ENCODE measurements at regions not wholly inside any gene's neighbourhood (a gene's known extent, or its start where the extent isn't known, plus 50 kb on each side); places are given as distances from the start of the nearest gene placed in this dataset.
"Not testable (repeated sequence)": the region's sequence is repeated elsewhere in the genome, so short reads cannot be mapped to it uniquely, and the experiment has no call there.

DNA sequence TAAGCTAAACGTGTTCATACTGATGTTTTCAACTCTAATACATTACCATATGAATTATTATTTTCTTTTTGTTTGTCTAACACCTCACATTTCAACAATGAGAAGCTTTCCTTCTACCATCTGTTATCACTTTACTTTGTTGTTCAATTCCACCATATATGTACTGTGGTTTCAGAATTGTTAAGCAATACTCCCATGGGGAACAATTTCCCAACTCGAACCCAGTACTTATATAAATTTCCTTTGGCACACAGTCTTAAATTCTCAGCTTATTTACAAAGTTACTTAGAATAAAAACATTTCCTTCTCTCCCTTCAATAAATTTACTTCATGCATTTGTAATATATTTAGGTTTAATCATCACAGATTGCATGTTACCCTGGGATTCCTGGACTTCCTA lies 1764.4 kb downstream of the OTOL1 start:
- no peak for DNase-seq (ENCODE audit: low spot score)

DNA sequence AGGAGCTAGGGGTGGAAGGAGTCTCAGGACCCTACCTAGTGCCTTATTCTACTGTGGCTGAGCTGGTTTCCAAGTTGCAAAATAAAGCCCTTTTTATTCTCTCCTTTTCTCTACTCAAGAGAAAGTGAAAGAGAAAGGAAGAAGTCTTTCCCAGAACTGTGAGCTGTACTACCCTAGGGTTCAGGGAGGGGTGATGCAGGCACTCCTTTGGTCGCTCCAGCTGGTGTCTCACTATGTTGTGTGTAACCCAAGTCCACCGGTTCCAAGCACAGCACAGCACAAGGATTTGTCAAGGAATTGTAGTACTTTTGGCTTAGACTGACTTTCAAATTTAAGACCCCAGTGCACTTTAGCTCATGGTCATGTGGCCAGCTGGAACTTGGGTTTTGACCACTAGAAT lies 1721.7 kb downstream of the OTOL1 start:
- no peak for DNase-seq (ENCODE audit: low spot score)

DNA sequence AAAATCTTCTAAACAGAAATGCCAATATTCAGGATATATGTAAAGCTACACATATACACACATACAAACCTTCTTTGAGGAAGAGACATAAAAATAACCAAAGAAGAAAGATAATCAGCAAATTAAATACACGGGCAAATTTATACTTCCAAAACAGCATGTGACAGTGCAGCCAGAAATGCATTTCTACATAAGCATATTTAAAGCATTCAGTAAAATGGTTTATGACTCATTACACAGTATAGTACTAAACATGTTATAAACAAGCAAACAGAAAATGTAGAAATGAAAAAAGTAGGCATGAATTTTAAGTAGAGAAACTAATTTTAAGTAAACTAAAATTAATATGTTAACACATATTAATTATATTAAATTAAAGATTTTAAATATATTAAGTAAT lies 1717.2 kb downstream of the OTOL1 start:
- DNase-seq (ENCODE audit: low spot score) = no peak

DNA sequence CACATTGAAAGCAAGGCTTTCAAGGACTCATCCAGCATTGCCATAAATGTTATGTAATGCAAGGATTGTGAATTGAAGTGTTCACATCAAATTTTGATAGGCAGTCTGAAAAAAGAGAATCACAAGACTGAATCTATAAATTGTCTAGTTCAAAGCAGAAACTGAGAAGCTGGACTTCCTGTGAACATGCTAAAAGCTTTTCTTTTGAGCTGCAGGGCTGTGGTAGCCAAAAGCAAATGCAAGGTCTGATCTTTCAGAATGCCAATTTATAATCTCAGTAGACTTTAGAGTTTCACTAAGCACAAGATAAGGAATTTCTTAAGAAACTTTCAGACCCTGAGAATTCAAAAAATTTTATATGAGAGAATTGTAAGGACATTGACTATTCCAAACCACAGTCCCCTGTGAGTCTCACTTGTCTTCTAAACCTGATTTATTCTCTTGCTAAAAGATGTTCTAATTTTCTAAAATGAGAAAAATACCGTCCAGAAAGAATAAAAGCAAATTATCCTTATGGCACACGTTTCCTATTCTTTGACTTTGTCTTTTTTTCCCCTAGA lies 1700.3 kb downstream of the OTOL1 start:
- peak; percentile 34 for DNase-seq (ENCODE audit: low spot score)

DNA sequence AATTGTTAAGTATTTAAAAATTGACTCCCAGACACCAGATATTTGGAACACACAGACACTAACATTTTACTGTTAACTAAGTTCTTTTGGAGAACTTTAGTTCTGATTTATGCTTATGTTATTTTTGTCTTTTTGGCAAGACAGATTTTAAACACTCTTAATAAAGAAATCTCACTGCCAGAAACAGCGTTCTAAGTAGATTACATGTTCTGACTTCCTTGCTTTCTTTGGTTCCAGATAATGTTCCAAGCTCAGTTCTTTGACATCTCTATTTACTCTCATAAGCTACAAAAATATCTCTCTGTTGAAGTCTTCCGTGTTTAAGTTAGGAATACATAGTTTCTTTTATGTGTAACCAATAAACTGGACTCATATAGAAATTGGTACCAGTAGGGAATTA lies 1699.6 kb downstream of the OTOL1 start:
- no peak for DNase-seq (ENCODE audit: low spot score)

DNA sequence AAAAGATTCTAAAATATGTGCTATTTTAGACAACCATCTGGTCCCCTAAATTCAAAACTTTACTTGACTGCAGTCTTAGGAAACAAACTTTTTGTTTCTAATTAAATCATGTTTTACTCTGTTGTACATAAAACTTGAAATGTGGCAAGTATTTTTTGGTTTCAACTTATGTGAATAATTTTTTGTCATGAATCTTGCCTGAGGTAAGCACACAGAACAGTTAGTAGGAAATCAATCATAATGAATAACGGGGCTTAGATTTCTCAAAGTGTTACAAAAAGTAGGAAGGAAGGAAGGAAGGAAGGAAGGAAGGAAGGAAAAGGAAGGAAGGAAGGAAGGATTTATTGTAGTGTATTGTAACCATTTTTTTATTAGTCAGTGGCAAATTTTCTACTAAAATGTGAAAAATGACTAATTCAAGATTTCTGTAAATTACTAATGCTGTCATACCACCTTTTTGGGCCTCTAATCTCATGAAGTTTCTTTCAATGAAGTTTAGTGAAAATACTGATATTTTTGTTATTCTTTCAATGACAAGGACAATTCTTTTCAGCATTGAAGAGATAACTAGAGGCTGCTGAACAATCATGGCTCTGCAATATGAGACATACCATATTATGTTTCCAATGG lies 1689.2 kb downstream of the OTOL1 start:
- DNase-seq (ENCODE audit: low spot score) = no peak

DNA sequence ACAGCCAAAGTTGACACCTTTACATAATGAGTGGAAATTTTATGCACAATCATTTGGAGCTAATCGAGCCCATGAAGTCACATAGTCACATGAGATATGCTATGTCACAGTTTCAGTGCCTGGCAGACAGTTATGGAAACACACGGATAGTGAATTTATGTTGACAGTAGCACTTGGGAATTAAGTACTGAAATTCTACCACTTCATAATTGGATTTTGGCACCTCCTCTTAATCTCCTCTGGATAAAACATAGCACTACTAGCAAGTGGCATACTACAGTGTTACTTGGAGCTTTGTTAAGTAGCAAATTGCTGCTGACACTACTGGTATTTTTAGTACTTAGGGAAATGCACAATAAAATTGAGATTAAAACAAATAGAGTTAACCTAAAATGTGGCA lies 1679.4 kb downstream of the OTOL1 start:
- no peak for DNase-seq (ENCODE audit: low spot score)

DNA sequence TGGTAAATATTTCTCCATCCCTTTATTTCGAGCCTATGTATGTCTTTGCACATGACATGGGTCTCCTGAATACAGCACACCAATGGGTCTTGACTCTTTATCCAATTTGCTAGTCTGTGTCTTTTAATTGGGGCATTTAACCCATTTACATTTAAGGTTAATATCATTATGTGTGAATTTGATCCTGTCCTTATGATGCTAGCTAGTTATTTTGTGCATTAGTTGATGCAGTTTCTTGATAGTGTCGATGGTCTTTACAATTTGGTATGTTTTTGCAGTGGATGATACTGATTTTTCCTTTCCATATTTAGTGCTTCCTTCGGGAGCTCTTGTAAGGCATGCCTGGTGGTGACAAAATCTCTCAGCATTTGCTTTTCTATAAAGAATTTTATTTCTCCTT lies 1675.9 kb downstream of the OTOL1 start:
- not testable (repeated sequence) for DNase-seq (ENCODE audit: low spot score)

DNA sequence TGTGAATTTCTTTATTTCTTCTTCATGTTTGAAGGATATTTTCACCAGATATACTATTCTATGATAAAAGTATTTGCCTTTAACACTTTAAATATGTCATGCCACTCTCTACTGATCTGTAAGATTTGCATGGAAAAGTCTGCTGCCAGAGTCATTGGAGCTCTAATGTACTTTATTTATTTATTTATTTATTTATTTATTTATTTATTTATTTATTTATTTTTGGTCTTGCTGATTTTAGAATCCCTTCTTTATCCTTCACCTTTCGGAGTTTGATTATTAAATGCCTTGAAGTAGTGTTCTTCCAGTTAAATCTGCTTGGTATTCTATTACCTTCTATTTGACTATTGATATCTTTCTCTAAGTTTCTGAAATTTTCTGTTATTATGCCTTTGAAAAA lies 1669.6 kb downstream of the OTOL1 start:
- no peak for DNase-seq (ENCODE audit: low spot score)

DNA sequence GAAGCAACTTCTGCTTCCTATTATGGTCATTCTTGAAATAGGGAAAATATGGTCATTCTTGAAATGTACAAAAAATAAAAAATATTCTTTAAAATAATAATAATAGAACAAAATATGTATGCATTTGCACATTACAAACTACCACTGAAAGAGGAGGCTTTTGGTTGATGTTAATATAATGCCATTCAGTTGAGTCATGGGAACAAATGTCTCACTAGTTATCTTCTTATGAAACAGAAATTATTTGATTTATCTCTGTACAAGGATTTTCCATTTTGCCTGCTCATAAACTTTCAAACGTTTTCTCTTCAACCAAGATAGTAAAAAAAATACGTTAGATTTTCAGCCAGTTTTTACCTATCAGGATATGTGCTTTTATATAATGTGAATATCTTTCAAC lies 1662.7 kb downstream of the OTOL1 start:
- DNase-seq (ENCODE audit: low spot score) = peak; percentile 13

DNA sequence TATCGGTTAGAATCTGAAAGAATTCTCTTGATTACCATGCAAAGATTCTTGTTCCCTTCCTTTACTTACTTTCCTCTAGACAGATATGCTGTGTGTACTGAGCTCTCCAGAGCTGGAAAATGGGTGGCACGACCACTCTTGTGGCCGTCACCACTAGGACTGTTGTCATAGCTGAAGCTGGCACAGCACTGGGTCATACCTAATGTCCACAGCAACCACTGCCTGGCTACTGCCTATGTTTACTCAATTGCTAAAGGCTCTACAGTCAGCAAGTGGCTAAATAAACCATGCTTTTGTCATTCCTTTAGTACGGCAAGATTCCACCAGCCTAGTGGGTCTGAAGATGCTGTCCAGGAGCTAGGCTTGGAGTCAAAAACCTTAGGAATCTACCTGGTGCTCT lies 1643.0 kb downstream of the OTOL1 start:
- DNase-seq (ENCODE audit: low spot score) = no peak

DNA sequence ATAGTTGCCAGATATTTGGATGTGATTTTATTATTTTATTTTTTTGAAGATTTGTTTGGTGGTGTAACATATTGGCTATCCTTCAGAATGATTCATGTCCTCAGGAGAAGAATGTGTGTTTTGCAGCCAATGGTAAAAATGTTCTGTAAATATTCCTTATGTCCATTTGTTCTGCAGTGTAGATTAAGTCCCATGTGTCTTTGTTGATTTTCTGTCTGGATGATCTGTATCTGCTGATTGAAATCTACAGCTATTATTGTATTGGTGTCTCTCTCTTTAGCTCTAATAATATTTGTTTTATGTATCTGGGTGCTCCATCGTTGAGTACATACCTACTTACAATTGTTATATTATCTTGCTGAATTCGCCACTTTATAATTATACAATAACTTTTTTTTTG lies 1641.7 kb downstream of the OTOL1 start:
- no peak for DNase-seq (ENCODE audit: low spot score)

DNA sequence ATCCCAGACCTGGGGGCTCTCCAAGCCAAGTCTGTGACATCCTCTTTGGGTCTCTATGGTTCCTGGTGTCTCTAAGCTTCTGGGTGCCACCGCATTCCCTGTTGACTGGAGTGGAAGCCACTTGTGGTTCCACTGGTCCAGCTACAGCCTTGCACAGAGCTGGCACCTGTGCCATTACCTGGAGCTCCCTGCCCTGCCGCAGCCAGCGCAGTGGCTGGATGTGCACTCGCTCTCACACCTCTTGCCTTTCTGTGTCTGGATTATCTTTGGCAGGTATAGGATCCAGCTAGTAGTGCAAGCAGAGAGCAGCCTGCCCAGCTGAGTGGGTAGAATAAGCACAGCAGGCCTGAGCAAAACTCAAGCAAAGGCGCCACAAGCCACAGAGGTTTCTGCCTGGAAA lies 1635.5 kb downstream of the OTOL1 start:
- no peak for DNase-seq (ENCODE audit: low spot score)

DNA sequence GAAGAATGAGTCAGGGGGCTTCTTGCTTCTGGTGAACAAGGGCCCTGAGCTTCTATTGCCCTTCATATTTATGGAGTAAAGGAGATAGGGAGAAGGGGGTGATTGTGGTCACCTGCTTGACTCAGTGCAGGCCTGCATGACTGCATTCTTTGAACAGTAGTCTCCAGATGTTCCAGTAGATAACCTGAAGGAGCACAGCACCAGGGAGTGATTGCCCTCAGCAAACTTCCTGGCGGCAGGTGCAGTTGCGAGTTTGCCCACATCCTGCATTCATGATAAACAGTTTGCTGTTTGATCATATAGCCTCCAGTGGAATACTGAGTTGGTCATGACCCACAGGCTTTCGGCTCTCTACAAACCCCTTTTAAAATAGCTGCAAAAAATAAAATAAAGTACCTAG lies 1632.7 kb downstream of the OTOL1 start:
- DNase-seq (ENCODE audit: low spot score) = no peak

DNA sequence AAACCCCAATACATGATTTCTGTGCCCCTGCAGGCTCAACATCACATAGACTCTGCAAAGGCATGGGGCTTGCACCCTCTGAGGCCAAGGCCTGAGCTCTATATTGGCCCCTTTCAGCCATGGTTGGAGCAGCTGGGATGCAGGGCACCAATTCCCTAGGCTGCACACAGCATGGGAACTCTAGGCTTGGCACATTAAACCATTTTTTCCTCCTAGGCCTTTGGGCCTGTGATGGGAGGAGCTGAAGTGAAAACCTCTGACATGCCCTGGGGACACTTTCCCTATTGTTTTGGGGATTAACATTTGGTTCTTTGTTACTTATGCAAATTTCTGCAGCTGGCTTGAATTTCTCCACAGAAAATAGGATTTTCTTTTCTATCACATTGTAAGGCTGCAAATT lies 1629.5 kb downstream of the OTOL1 start:
- no peak for DNase-seq (ENCODE audit: low spot score)
